NCI-H146 (cell line): ENCODE measurements at regions not wholly inside any gene's neighbourhood (a gene's known extent, or its start where the extent isn't known, plus 50 kb on each side); places are given as distances from the start of the nearest gene placed in this dataset.
A peak's percentile ranks its signal among the peaks of the same experiment; 100 is the strongest.
"Not testable (repeated sequence)": the region's sequence is repeated elsewhere in the genome, so short reads cannot be mapped to it uniquely, and the experiment has no call there.

Source experiments
- DNase-seq: peaks from one replicate; lab custom pipeline; 2025; lab: John Stamatoyannopoulos, UW

- DNase-seq = no peak
Observed at GRCh38 chr4:79611026-79611425, 203.0 kb upstream of the GK2 start.

DNA sequence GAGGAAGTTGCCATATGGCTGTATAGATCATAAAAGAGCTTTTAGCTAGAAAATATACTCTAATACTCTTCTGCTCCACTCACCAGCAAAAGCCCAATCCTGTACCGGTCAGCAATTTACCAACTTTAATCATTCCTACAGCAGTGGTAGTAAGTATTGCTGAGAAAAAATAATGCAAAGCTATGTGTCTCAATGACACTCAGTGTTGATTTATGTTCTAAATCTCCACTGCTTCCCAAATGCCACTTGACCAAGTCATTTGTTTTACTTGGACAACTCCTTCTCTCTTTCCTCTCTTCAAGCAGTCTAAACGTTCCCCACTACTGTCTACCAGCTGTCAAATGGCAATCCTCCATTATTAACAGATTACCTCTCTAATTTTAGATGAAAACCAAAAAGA is 201.8 kb upstream of the GK2 start:
- DNase-seq = no peak

- no peak for DNase-seq
Observed at GRCh38 chr4:79607979-79608378, 200.0 kb upstream of the GK2 start.

DNA sequence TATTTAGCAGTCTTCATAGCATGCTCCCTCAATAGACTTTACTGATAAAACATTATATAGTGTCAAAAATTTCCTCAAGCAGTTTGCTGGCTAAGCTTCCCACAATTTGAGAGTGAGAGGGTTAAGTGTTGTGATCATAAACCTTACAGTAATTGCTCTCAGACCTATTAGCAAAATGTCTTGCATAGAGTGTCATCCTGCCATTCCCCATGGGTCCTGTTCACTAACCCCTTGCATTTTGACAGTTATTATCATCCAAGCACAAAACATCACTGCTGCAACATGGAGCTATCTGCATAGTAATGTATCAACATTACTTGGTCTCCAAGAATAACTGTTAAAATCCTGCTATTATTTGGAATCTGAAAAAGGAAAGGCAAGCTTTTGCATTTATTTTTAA is 196.1 kb upstream of the GK2 start:
- no peak for DNase-seq

- DNase-seq = no peak
Observed at GRCh38 chr4:79603681-79604080, 195.7 kb upstream of the GK2 start.

- no peak for DNase-seq
Observed at GRCh38 chr4:79599691-79600090, 191.7 kb upstream of the GK2 start.

GRCh38 chr4:79598801-79599200 is 190.8 kb upstream of the GK2 start:
- DNase-seq = no peak

DNA sequence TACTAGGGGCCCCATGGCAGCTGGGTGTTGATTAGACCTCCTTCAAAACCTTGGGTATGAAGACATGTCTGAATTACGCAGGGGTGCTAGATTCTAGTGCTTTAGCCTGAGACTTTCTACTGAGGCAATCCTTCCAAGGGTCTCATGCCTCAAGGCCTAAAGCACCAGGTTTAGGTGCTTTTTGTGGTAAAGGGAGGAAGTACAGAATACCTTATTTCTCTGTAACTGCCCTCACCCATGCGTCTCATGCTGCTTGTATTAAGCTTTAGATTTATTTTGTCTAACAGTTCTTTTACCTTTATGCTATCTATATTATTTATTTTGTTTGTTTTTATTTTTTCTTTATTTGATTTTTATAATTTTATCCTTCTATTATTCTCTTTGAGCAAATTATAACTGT is 190.2 kb upstream of the GK2 start:
- DNase-seq = no peak

- DNase-seq = no peak
Observed at GRCh38 chr4:79597266-79597665, 189.2 kb upstream of the GK2 start.

- not testable (repeated sequence) for DNase-seq
Observed at GRCh38 chr4:79592218-79592617, 184.2 kb upstream of the GK2 start.

- no peak for DNase-seq
Observed at GRCh38 chr4:79588679-79589078, 180.7 kb upstream of the GK2 start.

- not testable (repeated sequence) for DNase-seq
Observed at GRCh38 chr4:79587207-79587606, 179.2 kb upstream of the GK2 start.

- DNase-seq = no peak
Observed at GRCh38 chr4:79585834-79586233, 177.8 kb upstream of the GK2 start.

DNA sequence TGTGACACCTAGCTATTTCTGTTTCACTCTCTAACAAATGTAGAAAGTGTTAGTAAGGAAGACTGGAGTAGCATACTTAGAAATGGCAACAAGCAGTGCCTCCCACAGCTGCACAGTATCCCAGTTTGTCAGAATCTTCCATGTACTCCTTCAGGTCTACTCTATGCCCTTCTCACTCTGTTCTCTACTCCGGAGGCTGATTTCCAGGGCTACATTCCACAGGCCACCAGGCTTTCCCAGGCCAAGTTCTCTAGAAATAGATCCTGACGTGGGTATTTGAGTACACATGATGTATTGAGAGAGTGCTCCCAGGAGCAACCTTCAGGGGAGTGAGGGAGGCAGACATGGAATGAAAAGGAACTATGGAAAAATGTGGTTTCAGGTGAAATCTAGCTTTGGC is 177.3 kb upstream of the GK2 start:
- no peak for DNase-seq

GRCh38 chr4:79584902-79585301 is 176.9 kb upstream of the GK2 start:
- DNase-seq = no peak

- no peak for DNase-seq
Observed at GRCh38 chr4:79584352-79584751, 176.3 kb upstream of the GK2 start.

- no peak for DNase-seq
Observed at GRCh38 chr4:79578606-79579005, 170.6 kb upstream of the GK2 start.

GRCh38 chr4:79576429-79576753 is 168.4 kb upstream of the GK2 start:
- peak; percentile 37 for DNase-seq

- no peak for DNase-seq
Observed at GRCh38 chr4:79575709-79576428, 167.8 kb upstream of the GK2 start.

GRCh38 chr4:79574741-79575451 is 166.9 kb upstream of the GK2 start:
- DNase-seq = no peak

GRCh38 chr4:79563219-79563618 is 155.2 kb upstream of the GK2 start:
- no peak for DNase-seq

DNA sequence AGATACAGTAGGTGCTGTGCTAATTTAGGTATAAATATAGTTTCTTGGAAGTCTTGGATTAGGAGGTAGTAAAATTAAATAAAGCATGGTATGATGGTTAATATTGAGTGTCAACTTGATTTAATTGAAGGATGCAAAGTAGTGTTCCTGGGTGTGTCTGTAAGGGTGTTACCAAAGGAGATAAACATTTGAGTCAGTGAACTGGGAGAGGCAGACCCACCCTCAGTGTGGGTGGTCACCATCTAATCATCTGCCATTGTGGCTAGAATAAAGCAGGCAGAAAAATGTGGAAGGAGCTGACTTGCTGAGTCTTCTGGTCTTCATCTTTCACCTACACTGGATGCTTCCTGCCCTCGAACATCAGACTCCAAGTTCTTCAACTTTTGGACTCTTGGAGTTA is 153.7 kb upstream of the GK2 start:
- no peak for DNase-seq

DNA sequence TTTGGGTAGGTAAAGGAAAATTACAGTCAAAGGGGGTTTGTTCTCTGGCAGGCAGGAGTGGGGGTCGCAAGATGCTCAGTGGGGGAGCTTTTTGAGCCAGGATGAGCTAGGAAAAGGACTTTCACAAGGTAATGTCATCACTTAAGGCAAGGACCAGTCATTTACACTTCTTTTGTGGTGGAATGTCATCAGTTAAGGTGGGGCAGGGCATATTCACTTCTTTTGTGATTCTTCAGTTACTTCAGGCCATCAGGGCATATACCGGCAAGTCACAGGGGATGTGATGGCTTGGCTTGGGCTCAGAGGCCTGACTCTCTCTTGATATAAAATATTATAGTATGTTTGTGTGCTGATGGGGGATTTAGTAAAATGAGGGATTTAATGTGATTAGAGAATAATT is 151.4 kb upstream of the GK2 start:
- not testable (repeated sequence) for DNase-seq

DNA sequence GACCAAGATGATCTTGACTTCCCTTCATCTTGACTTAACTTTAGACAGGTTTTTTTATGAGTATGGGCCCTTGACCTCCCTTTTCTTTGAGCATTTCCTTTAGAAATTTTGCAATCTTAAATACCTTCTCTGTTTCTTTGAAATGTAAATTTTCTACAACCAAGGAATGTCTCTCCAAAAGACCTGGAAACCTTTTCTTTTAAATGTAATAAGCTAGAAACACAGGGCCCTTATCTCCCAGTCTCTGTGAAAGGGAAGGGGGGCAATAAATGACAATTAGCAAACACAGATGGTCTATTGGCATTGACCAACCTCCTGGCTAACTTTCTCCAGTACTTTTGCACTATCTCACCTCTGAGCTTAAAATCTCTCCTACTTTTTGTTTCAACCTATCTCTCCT is 144.3 kb upstream of the GK2 start:
- DNase-seq = no peak
